ENCODE measurements at regions not wholly inside any gene's neighbourhood (a gene's known extent, or its start where the extent isn't known, plus 50 kb on each side); places are given as distances from the start of the nearest gene placed in this dataset.

DNA sequence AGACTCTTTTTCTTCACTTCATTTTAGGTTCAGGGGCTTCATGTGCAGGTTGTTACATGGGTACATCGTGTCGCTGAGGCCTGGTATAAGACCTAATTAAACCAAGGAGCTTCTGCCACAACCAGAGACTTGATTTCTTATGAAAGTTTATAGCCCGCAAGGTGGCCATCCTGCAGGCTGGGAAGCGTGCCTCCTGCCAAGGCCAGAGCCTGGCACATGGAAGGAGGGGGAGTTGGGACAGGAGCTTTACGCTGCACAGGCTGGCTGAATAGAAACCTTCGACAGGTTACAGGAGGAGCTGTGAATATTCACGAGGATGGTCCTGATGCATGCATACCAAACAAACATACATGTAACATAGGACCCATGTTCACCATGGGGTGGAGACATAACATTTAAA is 50.1 kb upstream of the SIMC1 start:
- TF ChIP-seq, protein P1, sequence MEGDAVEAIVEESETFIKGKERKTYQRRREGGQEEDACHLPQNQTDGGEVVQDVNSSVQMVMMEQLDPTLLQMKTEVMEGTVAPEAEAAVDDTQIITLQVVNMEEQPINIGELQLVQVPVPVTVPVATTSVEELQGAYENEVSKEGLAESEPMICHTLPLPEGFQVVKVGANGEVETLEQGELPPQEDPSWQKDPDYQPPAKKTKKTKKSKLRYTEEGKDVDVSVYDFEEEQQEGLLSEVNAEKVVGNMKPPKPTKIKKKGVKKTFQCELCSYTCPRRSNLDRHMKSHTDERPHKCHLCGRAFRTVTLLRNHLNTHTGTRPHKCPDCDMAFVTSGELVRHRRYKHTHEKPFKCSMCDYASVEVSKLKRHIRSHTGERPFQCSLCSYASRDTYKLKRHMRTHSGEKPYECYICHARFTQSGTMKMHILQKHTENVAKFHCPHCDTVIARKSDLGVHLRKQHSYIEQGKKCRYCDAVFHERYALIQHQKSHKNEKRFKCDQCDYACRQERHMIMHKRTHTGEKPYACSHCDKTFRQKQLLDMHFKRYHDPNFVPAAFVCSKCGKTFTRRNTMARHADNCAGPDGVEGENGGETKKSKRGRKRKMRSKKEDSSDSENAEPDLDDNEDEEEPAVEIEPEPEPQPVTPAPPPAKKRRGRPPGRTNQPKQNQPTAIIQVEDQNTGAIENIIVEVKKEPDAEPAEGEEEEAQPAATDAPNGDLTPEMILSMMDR (IDR thresholded peaks at IDR 0.05), result no peak
- TF ChIP-seq, protein P2, sequence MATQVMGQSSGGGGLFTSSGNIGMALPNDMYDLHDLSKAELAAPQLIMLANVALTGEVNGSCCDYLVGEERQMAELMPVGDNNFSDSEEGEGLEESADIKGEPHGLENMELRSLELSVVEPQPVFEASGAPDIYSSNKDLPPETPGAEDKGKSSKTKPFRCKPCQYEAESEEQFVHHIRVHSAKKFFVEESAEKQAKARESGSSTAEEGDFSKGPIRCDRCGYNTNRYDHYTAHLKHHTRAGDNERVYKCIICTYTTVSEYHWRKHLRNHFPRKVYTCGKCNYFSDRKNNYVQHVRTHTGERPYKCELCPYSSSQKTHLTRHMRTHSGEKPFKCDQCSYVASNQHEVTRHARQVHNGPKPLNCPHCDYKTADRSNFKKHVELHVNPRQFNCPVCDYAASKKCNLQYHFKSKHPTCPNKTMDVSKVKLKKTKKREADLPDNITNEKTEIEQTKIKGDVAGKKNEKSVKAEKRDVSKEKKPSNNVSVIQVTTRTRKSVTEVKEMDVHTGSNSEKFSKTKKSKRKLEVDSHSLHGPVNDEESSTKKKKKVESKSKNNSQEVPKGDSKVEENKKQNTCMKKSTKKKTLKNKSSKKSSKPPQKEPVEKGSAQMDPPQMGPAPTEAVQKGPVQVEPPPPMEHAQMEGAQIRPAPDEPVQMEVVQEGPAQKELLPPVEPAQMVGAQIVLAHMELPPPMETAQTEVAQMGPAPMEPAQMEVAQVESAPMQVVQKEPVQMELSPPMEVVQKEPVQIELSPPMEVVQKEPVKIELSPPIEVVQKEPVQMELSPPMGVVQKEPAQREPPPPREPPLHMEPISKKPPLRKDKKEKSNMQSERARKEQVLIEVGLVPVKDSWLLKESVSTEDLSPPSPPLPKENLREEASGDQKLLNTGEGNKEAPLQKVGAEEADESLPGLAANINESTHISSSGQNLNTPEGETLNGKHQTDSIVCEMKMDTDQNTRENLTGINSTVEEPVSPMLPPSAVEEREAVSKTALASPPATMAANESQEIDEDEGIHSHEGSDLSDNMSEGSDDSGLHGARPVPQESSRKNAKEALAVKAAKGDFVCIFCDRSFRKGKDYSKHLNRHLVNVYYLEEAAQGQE (IDR thresholded peaks at IDR 0.05; ENCODE audit: insufficient read depth in 1 of 2, low read depth in 2 of 2, low read length in 1 of 2), result no peak
- no peak for TF ChIP-seq TCF7L2 (IDR thresholded peaks at IDR 0.05; ENCODE audit: low read depth, low read length)
- no peak for TF ChIP-seq POLR2AphosphoS5 (IDR thresholded peaks at IDR 0.05; ENCODE audit: low read depth, low read length)

Measured in Panc1 (cell line).